Epithelial cell of proximal tubule (primary cell): ENCODE measurements at regions not wholly inside any gene's neighbourhood (a gene's known extent, or its start where the extent isn't known, plus 50 kb on each side); places are given as distances from the start of the nearest gene placed in this dataset.
"Not testable (repeated sequence)": the region's sequence is repeated elsewhere in the genome, so short reads cannot be mapped to it uniquely, and the experiment has no call there.

ENCODE experiments used
- DNase-seq: peaks from one replicate; pipeline ENCODE4 v3.0.0-alpha.2; 2011; ENCODE audit warnings: low read depth
- H3K4me3 ChIP-seq: 2 replicates; pipeline ENCODE4 v1.5.1; 2011; ENCODE audit warnings: low read depth, mild to moderate bottlenecking, low read length
- TF ChIP-seq, protein P1 (sequence below): conservative IDR thresholded peaks from 2 replicates; pipeline ENCODE4 v1.5.1; 2012; ENCODE audit warnings: low read depth, mild to moderate bottlenecking, low read length

DNA sequence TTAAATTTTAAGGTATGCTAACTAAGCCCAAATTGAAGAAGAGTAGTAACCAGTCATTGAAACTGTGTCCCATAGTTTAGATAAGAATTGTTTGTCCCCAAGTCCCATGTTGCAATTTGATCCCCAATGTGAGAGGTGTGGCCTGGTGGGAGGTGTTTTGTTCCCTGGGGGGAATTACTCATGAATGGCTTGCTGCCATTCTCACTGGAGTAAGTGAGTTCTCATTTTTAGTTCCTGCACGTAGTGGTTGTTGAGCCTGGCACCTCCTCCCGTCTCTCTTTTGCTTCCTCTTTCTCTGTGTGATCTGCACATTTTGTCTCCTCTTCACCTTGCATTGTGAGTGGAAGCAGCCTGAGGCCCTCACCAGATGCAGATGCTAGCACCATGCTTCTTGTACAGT is 1271.0 kb downstream of the NSUN3 start:
- no peak overlapping the region for H3K4me3 ChIP-seq
- no peak for DNase-seq
- TF ChIP-seq, protein P1, sequence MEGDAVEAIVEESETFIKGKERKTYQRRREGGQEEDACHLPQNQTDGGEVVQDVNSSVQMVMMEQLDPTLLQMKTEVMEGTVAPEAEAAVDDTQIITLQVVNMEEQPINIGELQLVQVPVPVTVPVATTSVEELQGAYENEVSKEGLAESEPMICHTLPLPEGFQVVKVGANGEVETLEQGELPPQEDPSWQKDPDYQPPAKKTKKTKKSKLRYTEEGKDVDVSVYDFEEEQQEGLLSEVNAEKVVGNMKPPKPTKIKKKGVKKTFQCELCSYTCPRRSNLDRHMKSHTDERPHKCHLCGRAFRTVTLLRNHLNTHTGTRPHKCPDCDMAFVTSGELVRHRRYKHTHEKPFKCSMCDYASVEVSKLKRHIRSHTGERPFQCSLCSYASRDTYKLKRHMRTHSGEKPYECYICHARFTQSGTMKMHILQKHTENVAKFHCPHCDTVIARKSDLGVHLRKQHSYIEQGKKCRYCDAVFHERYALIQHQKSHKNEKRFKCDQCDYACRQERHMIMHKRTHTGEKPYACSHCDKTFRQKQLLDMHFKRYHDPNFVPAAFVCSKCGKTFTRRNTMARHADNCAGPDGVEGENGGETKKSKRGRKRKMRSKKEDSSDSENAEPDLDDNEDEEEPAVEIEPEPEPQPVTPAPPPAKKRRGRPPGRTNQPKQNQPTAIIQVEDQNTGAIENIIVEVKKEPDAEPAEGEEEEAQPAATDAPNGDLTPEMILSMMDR, result no peak

DNA sequence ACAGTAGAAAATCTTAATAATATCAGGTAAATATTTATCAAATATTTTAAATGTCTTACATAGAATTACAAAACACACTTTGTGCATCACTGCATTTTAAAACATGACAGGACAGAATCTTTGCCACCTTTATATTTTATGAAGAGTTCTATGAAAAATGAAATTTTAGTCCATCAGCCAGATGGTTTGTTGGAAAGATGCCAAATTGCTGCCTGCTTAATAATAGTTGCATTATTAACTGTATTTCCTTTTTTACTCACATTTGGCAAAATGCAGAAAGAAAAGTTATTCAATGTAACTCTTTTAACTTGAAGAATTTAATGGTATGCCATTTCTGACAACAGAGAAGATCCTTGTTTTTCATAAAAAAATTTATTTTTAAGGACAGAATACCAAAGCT is 1271.6 kb downstream of the NSUN3 start:
- TF ChIP-seq, protein P1, result no peak

DNA sequence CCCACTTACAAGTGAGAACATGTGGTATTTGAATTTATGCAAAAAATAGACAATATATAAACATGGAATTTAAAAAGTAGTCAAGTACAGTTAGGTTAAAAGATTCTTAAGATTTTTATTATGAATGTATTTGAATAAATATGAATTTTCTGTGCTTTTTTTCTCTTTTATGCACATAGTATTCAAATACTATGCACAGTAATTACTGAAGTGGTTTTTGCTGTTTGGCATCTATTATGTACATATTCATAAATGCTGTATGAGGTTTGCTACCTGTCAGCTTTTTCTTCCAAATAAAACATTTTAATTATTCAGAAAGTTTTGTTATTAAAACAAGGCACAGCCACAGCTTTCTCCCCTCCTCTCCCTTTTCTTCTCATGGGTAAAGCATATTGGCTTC is 1272.7 kb downstream of the NSUN3 start:
- H3K4me3 ChIP-seq, result no peak overlapping the region
- no peak for DNase-seq
- TF ChIP-seq, protein P1, result no peak

More for the DNA sequence above, 1271.6 kb downstream of the NSUN3 start:
- DNase-seq, result no peak
- no peak overlapping the region for H3K4me3 ChIP-seq

DNA sequence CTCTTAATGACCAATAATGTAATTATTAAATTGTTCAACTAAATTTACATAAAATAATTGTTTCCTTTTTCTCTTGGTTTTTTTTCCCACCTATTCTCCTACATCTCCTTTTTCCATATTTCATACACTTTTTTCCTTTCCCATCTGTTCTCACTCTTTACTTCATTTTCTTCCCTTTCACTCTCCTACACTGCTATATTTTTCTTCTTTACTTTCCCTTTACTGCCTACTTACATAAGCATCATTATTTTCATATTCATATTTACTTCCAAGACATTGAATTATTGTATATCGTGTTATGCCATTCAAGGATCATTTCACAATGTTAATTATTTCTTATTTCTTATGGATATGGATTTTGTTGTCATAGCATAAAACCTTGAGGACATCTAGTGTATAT is 1275.6 kb downstream of the NSUN3 start:
- H3K4me3 ChIP-seq, result no peak overlapping the region
- no peak for DNase-seq
- TF ChIP-seq, protein P1, result no peak

DNA sequence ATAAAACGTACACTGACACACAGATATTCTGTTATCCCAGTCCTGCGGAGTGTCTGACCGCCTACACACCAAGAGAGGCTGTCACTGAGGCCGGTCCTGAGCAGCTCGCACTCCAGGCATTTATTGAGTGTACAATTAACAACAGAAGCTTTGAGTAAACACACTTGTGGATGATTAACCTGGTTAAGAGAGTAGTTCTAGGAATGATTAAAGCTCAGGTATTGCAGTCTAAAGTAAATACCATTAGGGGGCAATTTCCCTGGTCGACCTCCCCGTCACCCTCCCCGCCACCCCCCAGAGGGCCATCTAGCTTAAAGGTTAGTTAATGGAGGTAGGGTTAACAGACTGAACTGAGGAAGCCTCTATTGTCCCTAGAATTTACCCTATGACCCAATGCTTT is 1278.5 kb downstream of the NSUN3 start:
- TF ChIP-seq, protein P1, result peak; percentile 16
- H3K4me3 ChIP-seq, result no peak overlapping the region
- DNase-seq, result peak; percentile 63

DNA sequence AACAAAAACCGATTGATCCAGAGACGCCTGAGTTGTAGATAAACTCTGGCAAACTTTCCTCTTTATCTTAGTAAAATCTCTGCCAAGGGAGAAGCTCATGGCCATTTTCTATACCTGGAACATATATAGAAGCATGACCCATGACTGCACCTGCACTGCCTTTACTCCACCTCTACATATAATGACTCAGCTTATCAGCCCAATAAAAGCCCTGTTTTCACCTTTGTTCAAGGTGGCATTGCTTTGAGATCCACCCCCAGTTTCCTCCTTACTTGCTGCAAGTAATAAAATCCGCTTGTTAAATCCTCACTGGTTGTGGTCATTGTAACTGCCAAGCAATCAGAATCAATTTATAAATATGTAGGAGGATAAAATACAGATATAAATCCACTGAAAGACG is 1280.4 kb downstream of the NSUN3 start:
- DNase-seq, result no peak
- TF ChIP-seq, protein P1, result no peak
- no peak overlapping the region for H3K4me3 ChIP-seq

DNA sequence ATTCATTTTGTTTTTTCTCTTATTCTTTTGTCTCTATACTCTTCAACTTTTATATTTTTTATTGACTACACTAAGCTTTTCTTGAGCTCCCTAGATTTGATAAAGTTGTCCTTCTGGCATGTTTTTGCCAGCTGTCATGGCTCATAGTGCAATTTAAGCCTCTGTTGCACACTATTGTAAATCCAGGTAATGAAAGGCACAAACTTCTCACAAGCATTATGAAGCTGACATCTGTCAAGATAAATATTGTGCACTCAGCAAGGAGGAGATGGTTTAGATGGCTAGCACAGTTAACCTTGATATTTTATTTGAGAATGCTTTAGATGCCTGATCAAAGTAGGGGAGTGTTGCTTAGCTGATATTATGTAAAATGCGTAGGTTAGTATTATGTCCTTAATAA is 1280.9 kb downstream of the NSUN3 start:
- no peak for DNase-seq
- TF ChIP-seq, protein P1, result no peak
- no peak overlapping the region for H3K4me3 ChIP-seq

DNA sequence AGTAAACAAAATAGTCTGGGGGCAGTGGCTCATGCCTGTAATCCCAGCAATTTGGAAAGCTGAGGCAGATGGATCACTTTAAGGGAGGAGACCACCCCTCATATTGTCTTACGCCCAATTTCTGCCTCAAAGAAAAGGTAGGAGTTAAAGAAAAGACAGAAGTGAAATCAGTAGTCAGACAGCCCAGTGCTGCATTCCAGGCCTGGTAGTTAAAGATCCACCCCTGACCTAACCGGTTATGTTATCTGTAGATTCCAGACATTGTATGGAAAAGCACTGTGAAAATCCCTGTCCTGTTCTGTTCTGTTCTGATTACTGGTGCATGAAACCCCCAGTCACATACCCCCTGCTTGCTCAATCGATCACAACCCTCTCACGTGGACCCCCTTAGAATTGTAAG is 1285.1 kb downstream of the NSUN3 start:
- H3K4me3 ChIP-seq, DNase-seq: not testable (repeated sequence)
